OCI-LY3 (cell line): ENCODE measurements at regions not wholly inside any gene's neighbourhood (a gene's known extent, or its start where the extent isn't known, plus 50 kb on each side); places are given as distances from the start of the nearest gene placed in this dataset.

Source experiments
- H2AFZ ChIP-seq: fragments of 200-600, 300-600 bp; shearing (Covaris generic); 2 replicates; pipeline ENCODE4 v1.6.0; 2014; ENCODE audit warnings: antibody characterized with exemption, low read depth, low read length
- H3K27ac ChIP-seq: fragments of 200-600, 300-600 bp; sonication (generic); 2 replicates; pipeline ENCODE4 v1.5.1; 2014; ENCODE audit warnings: mild to moderate bottlenecking, low read length, moderate library complexity, mixed read lengths
- H3K27me3 ChIP-seq: fragments of 200-600, 300-600 bp; sonication (generic); 2 replicates; pipeline ENCODE4 v1.6.1; 2014; ENCODE audit warnings: low read depth, low read length, mixed read lengths
- H3K36me3 ChIP-seq: fragments of 200-600, 300-600 bp; sonication (generic); replicated peaks from 2 replicates; pipeline ENCODE3; 2014; ENCODE audit warnings: low read depth, low read length, mixed read lengths
- H3K4me1 ChIP-seq: fragments of 300-600, 200-600 bp; sonication (generic); 2 replicates; pipeline ENCODE4 v1.6.1; 2014; ENCODE audit warnings: low read length, mixed read lengths
- H3K4me2 ChIP-seq: fragments of 200-600, 300-600 bp; sonication (generic); 2 replicates; pipeline ENCODE4 v1.6.1; 2014; ENCODE audit warnings: low read length, mixed read lengths
- H3K4me3 ChIP-seq: fragments of 300-600, 200-600 bp; sonication (generic); 2 replicates; pipeline ENCODE4 v1.5.1; 2014; ENCODE audit warnings: antibody characterized with exemption, mild to moderate bottlenecking, low read length, moderate library complexity
- H3K79me2 ChIP-seq: fragments of 300-600, 200-600 bp; shearing (Covaris generic); 2 replicates; pipeline ENCODE4 v1.6.1; 2014; ENCODE audit warnings: mild to moderate bottlenecking, low read length, mixed read lengths
- H3K9ac ChIP-seq: fragments of 300-600, 200-600 bp; shearing (Covaris generic); 2 replicates; pipeline ENCODE4 v1.6.0; 2014; ENCODE audit warnings: mild to moderate bottlenecking, low read length, moderate library complexity
- H3K9me3 ChIP-seq: fragments of 200-600, 300-600 bp; shearing (Covaris generic); 2 replicates; pipeline ENCODE4 v1.6.1; 2014; ENCODE audit warnings: low read length, mixed read lengths; ENCODE audit not compliant: insufficient read depth
- H4K20me1 ChIP-seq: fragments of 200-600, 300-600 bp; sonication (generic); 2 replicates; pipeline ENCODE4 v1.6.1; 2016; ENCODE audit warnings: low read length, mixed read lengths; ENCODE audit not compliant: insufficient read depth
- EZH2phosphoT487 ChIP-seq: fragments of 200-600 bp; shearing (Covaris generic); IDR thresholded peaks from 2 replicates; pipeline ENCODE4 v1.6.1; 2018; ENCODE audit warnings: antibody characterized with exemption, mixed run types, low read depth
- TF ChIP-seq, protein P1 (sequence below): fragments of 200-600, 300-600 bp; sonication (generic); IDR thresholded peaks from 2 replicates; pipeline ENCODE4 v1.5.1; 2014; ENCODE audit warnings: antibody characterized with exemption, low read length, low read depth

DNA sequence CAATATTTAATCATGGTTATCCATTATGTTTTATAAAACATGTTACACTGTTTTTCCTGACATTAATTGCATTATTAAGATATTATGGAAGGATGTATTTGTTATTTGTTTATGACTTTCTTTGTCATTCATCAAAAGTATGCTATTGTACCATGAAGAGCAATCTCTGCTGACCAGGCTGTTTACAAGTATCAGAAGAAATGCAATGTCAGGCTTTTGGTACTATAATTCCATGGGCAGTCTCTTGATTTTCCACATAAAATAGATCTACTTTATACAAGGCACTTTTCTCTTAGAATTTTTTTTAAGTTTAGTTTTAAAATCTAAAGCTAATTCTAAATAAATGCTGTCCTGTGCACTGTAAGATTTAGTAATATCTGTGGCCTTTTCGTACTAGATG, 196.6 kb downstream of the COX7C start:
- H3K4me3 ChIP-seq, result no peak overlapping the region

DNA sequence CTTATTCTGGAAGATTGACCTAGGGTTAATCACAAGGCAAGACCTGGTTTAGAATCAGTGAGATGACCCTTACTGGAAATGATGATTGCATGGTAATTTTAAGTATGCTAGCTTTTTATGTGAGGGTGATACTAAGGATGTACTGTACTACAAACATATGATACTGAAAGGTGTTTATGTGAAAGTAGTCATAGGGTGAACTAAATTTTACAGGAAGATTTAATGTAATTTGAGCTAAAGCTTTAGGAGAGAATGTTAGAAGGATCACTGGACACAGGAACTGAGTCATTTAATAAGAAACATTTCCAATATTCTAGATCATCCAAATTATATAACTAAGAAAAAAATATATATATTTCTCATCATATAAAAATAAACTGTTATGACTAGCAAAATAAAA, 197.2 kb downstream of the COX7C start:
- TF ChIP-seq EZH2phosphoT487, result no peak
- TF ChIP-seq, protein P1, sequence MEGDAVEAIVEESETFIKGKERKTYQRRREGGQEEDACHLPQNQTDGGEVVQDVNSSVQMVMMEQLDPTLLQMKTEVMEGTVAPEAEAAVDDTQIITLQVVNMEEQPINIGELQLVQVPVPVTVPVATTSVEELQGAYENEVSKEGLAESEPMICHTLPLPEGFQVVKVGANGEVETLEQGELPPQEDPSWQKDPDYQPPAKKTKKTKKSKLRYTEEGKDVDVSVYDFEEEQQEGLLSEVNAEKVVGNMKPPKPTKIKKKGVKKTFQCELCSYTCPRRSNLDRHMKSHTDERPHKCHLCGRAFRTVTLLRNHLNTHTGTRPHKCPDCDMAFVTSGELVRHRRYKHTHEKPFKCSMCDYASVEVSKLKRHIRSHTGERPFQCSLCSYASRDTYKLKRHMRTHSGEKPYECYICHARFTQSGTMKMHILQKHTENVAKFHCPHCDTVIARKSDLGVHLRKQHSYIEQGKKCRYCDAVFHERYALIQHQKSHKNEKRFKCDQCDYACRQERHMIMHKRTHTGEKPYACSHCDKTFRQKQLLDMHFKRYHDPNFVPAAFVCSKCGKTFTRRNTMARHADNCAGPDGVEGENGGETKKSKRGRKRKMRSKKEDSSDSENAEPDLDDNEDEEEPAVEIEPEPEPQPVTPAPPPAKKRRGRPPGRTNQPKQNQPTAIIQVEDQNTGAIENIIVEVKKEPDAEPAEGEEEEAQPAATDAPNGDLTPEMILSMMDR, result no peak
- no peaks in the 10 kb centered on the region for H3K4me1 ChIP-seq
- H3K4me3 ChIP-seq, result no peak overlapping the region
- H3K9ac ChIP-seq, result no peak overlapping the region
- H4K20me1 ChIP-seq, result no peaks in the 10 kb centered on the region
- H2AFZ ChIP-seq, result no peak overlapping the region
- H3K9me3 ChIP-seq, result no peaks in the 10 kb centered on the region
- H3K4me2 ChIP-seq, result no peak overlapping the region
- no peaks in the 10 kb centered on the region for H3K36me3 ChIP-seq
- H3K27ac ChIP-seq, result no peak overlapping the region
- H3K27me3 ChIP-seq, result no peaks in the 10 kb centered on the region
- no peaks in the 10 kb centered on the region for H3K79me2 ChIP-seq

More for the DNA sequence above, 196.6 kb downstream of the COX7C start:
- H3K36me3 ChIP-seq, result no peaks in the 10 kb centered on the region
- TF ChIP-seq, protein P1, result no peak
- TF ChIP-seq EZH2phosphoT487, result no peak
- H3K27me3 ChIP-seq, result no peaks in the 10 kb centered on the region
- H3K9me3 ChIP-seq, result no peaks in the 10 kb centered on the region
- H3K9ac ChIP-seq, result no peak overlapping the region
- H3K27ac ChIP-seq, result no peak overlapping the region
- no peaks in the 10 kb centered on the region for H3K79me2 ChIP-seq
- no peak overlapping the region for H3K4me2 ChIP-seq
- no peaks in the 10 kb centered on the region for H3K4me1 ChIP-seq
- no peak overlapping the region for H2AFZ ChIP-seq
- H4K20me1 ChIP-seq, result no peaks in the 10 kb centered on the region

DNA sequence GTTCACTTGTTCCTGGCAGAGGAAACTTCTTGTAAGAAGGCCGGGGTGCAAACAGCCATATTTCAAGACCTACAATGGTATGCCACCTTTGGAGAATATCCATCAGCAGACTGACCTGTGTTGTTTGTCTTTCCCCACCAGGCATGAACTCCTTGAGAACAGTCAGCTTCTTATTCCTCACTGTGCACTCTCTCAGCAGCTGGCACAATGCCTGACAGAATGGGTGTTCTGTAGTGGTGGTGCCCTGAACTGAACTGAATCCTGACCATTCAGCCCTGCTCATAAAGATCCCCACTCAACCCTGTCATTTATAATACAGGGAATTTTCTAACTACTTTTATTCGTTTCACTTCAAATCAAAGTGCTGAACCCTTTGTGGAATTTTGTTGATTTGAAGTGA, 206.9 kb downstream of the COX7C start:
- Histone ChIP-seq H3K4me1 (peaks cover 1% of the 10 kb centered on the region), H3K9ac (no peak overlapping the region), H3K27ac (no peak overlapping the region), H3K79me2 (no peaks in the 10 kb centered on the region), H3K4me3 (no peak overlapping the region), H3K27me3 (no peaks in the 10 kb centered on the region), H3K9me3 (no peaks in the 10 kb centered on the region), H4K20me1 (no peaks in the 10 kb centered on the region), H3K4me2 (no peak overlapping the region), H2AFZ (no peak overlapping the region), H3K36me3 (no peaks in the 10 kb centered on the region)
- no peak for TF ChIP-seq EZH2phosphoT487
- TF ChIP-seq, protein P1, result no peak

DNA sequence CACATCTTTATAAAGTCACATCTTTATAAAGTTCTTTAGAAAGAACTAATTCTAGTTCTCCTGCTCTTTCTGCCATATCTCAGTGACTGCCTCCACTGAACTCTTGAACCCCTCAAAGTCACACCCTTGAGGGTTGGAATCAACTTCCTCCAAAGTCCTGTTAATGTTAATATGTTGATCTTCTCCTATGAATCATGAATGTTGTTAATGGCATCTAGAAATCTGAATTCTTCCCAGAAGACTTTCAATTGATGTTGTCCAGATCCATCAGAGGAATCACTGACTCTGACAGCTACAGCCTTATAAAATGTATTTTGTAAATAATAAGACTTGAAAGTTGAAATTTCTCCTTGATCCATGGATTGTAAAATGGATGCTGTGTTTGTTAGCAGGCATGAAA, 213.4 kb downstream of the COX7C start:
- Histone ChIP-seq H3K4me2 (no peak overlapping the region), H2AFZ (no peak overlapping the region), H3K36me3 (no peaks in the 10 kb centered on the region), H3K79me2 (no peaks in the 10 kb centered on the region), H3K27me3 (no peaks in the 10 kb centered on the region), H4K20me1 (no peaks in the 10 kb centered on the region), H3K4me3 (no peak overlapping the region), H3K9ac (no peak overlapping the region), H3K9me3 (no peaks in the 10 kb centered on the region), H3K4me1 (peaks cover 6% of the 10 kb centered on the region), H3K27ac (no peak overlapping the region)
- TF ChIP-seq, protein P1, result no peak
- TF ChIP-seq EZH2phosphoT487, result no peak
